ENCODE measurements at regions not wholly inside any gene's neighbourhood (a gene's known extent, or its start where the extent isn't known, plus 50 kb on each side); places are given as distances from the start of the nearest gene placed in this dataset.

DNA sequence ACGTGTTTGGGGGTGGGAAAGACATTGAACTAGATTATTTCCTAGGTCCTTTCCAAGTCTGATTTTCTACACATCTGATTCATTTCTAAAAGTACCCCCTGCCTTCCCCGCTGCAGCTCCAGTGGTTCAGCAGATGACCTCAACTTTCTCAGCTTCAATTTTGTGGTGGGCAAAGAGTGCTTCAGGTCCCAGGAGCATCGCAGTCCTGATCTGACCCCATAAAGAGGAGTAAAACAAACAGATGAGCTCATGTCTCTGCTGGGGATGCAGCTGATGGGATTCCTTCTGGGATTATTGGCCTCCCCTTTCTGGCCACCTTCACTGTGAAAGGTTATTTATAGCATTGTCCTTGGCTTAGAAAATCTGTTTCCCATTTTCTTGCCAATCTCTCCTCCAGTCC is 337.0 kb upstream of the PLXNA2 start:
- TF ChIP-seq CTCF (IDR thresholded peaks at IDR 0.05): no peak
- no peak for TF ChIP-seq POLR2AphosphoS5 (IDR thresholded peaks at IDR 0.05; ENCODE audit: insufficient read depth in 1 of 2, low read depth in 1 of 2)
- no peak for TF ChIP-seq POLR2A (IDR thresholded peaks at IDR 0.05)
